ENCODE measurements at regions not wholly inside any gene's neighbourhood (a gene's known extent, or its start where the extent isn't known, plus 50 kb on each side); places are given as distances from the start of the nearest gene placed in this dataset.

DNA sequence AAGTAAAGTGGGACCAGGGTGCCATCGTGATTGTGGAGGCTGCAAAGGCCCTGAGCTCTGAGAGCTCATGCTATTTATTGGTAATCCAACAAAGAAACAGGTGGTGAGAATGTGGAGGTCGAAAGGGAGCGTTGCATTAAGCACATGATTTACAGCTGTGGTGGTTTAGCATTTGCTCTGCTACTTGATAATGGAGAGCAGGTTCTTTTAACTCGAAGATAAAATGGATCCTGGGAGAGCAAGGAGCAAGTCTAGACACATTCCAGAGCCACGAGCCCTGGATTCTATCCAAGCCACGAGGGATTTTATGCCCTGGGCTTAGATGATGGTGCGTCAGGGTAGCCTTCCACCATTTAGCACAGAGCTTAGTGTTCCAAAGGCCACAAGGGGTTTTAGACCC, 1710.1 kb upstream of the CDH9 start:
- TF ChIP-seq CTCF (IDR thresholded peaks at IDR 0.05; ENCODE audit: extremely low read depth, missing control alignments), result no peak
- DNase-seq (ENCODE audit: low spot score), result no peak

DNA sequence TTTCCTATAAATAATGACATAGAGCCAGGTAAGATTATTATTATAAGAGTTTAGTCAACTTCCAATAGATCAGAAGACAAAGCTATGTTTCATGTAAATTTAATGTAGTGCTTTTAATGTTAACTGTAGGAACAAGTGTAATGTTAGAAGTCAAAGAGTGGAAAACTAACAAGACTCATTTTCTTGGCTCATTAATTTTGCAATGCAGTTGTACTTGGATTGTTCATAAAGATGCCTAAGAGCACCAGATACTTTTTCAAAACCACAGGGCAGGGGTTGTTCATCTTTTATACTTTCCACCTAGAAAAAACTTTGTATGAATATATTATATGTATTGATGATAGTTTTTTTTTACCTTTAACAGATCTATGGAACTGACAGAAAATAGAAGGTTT, 1705.3 kb upstream of the CDH9 start:
- no peak for TF ChIP-seq CTCF (IDR thresholded peaks at IDR 0.05; ENCODE audit: extremely low read depth, missing control alignments)
- no peak for DNase-seq (ENCODE audit: low spot score)

DNA sequence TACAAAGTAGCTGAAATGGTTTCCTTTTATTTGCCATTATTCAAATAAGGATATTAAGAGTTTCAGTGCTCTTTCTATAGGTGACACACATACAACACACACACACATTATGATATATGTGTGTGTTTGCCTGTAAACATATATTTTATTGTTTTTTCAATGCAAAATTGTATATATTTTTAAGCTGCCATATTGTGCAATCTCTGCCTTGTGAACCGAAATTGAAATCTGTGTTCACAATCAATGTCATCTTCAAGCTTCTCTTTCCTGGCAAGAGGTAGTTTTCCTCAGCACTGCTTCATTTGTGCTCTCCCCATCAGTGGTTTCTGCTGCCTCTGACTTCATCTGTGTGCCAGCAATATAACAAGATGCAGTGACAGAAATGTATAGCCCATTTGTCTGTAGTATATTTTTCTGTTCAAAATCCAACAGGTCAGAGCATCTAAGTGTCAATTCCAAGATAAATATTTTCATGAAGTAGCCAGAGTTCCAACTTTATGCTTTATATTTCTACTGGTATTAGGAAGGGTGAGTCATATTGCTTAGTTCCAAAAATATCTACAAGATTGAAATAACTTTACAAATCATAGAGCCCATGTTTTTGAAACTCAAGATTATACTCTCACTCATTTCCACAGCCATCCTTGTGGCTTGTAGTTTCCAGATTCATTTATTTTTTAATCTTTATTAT, 1704.8 kb upstream of the CDH9 start:
- TF ChIP-seq CTCF (IDR thresholded peaks at IDR 0.05; ENCODE audit: extremely low read depth, missing control alignments), result no peak
- no peak for DNase-seq (ENCODE audit: low spot score)

DNA sequence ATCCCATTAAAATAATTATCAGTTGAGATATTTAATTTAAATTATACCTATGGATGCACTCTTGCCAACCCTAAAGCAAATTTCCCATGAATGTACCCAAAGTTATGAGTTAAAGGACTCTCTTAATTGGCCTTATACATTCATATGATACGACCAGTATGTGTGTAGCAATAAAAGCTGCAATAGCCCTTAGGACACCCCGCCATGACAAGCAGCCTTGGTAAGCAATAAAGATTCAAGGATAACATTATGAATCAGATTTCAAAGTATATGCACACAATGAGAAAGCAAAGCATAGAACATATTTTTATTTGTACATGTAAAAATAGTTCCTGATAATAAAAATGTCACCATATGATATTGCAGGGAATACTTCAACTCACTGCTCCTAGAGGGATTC, 1699.3 kb upstream of the CDH9 start:
- no peak for DNase-seq (ENCODE audit: low spot score)
- TF ChIP-seq CTCF (IDR thresholded peaks at IDR 0.05; ENCODE audit: extremely low read depth, missing control alignments), result no peak

GRCh38 chr5:28737222-28737621, 1698.8 kb upstream of the CDH9 start:
- TF ChIP-seq CTCF (IDR thresholded peaks at IDR 0.05; ENCODE audit: extremely low read depth, missing control alignments), result no peak
- no peak for DNase-seq (ENCODE audit: low spot score)

- DNase-seq (ENCODE audit: low spot score), result no peak
- TF ChIP-seq CTCF (IDR thresholded peaks at IDR 0.05; ENCODE audit: extremely low read depth, missing control alignments), result no peak
Measured at GRCh38 chr5:28734396-28734795, 1696.0 kb upstream of the CDH9 start.

DNA sequence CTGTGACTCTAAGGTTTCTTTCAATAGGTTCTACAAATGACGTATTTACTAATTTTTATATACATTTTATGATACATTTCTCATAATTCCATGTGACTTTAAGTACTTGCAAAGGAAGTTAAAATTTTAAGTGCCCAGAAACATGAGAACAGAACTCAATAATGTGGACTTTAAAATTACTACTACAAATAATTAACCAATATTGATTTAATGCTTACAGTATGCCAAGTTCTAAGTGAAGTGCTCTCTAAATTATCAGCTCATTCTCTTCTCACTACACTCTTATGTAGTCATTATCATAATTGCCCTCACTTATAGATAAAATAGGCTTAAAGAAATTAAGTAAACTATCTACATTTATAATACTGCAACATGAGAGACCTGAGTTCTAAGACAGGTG, 1690.7 kb upstream of the CDH9 start:
- no peak for TF ChIP-seq CTCF (IDR thresholded peaks at IDR 0.05; ENCODE audit: extremely low read depth, missing control alignments)
- no peak for DNase-seq (ENCODE audit: low spot score)
